SK-N-SH treated with all-trans-retinoic acid at 6 μM for 48 hours (cell line): ENCODE measurements at regions not wholly inside any gene's neighbourhood (a gene's known extent, or its start where the extent isn't known, plus 50 kb on each side); places are given as distances from the start of the nearest gene placed in this dataset.

Source experiments
- ATAC-seq: fragments of 200-7000 bp; cut with Tn5 transposase; 3 replicates; pipeline ENCODE4 v1.9.1; 2020; ENCODE audit warnings: mild to moderate bottlenecking, moderate library complexity
- ARNTL ChIP-seq: fragments of 450-650 bp; formaldehyde crosslinking; IDR thresholded peaks from 2 replicates; pipeline ENCODE4 v1.5.0; 2020; ENCODE audit warnings: low read depth, mild to moderate bottlenecking, moderate library complexity, borderline replicate concordance
- BACH2 ChIP-seq: fragments of 250-450 bp; sonication (Bioruptor Pico); IDR thresholded peaks from 2 replicates; pipeline ENCODE4 v1.9.0; 2021; ENCODE audit warnings: mild to moderate bottlenecking, borderline replicate concordance
- CSDC2 ChIP-seq: fragments of 250-450 bp; sonication (Bioruptor Pico); IDR thresholded peaks from 2 replicates; pipeline ENCODE4 v1.5.0; 2020; ENCODE audit warnings: mild to moderate bottlenecking, moderate library complexity
- ESRRG ChIP-seq: fragments of 250-450 bp; sonication (Bioruptor Pico); IDR thresholded peaks from 2 replicates; pipeline ENCODE4 v1.6.1; 2021; ENCODE audit warnings: mild to moderate bottlenecking
- GLIS3 ChIP-seq: fragments of 250-450 bp; sonication (Bioruptor Pico); IDR thresholded peaks from 2 replicates; pipeline ENCODE4 v1.5.0; 2020; ENCODE audit warnings: mild to moderate bottlenecking, moderate library complexity
- ISL1 ChIP-seq: fragments of 250-450 bp; sonication (Bioruptor Pico); IDR thresholded peaks from 2 replicates; pipeline ENCODE4 v2.1.2; 2022; ENCODE audit warnings: mild to moderate bottlenecking, moderate library complexity
- OSR1 ChIP-seq: fragments of 250-450 bp; sonication (Bioruptor Pico); IDR thresholded peaks from 2 replicates; pipeline ENCODE4 v1.8.0; 2022; ENCODE audit warnings: moderate library complexity, mild to moderate bottlenecking, inconsistent platforms
- RARB ChIP-seq: fragments of 250-450 bp; sonication (Bioruptor Pico); IDR thresholded peaks from 2 replicates; pipeline ENCODE4 v1.8.0; 2021; ENCODE audit warnings: mild to moderate bottlenecking, moderate library complexity
- SNAI2 ChIP-seq: fragments of 250-450 bp; sonication (Bioruptor Pico); IDR thresholded peaks from 2 replicates; pipeline ENCODE4 v1.5.0; 2020; ENCODE audit warnings: mild to moderate bottlenecking, moderate library complexity
- TCF4 ChIP-seq: fragments of 250-450 bp; sonication (Bioruptor Pico); IDR thresholded peaks from 2 replicates; pipeline ENCODE4 v1.8.0; 2021; ENCODE audit warnings: mild to moderate bottlenecking, moderate library complexity, borderline replicate concordance
- TOX ChIP-seq: fragments of 250-450 bp; sonication (Bioruptor Pico); IDR thresholded peaks from 2 replicates; pipeline ENCODE4 v1.8.0; 2021; ENCODE audit warnings: mild to moderate bottlenecking, moderate library complexity, borderline replicate concordance
- ZC3H10 ChIP-seq: fragments of 250-450 bp; sonication (Bioruptor Pico); IDR thresholded peaks from 2 replicates; pipeline ENCODE4 v1.5.1; 2021; ENCODE audit warnings: mild to moderate bottlenecking, moderate library complexity
- ZFP3 ChIP-seq: fragments of 250-450 bp; sonication (Bioruptor Pico); IDR thresholded peaks from 2 replicates; pipeline ENCODE4 v1.5.0; 2020; ENCODE audit warnings: mild to moderate bottlenecking, moderate library complexity
- ZFP30 ChIP-seq: fragments of 450-650 bp; formaldehyde crosslinking; IDR thresholded peaks from 2 replicates; pipeline ENCODE4 v1.5.0; 2022; ENCODE audit warnings: mild to moderate bottlenecking, moderate library complexity
- ZNF565 ChIP-seq: fragments of 450-650 bp; formaldehyde crosslinking; conservative IDR thresholded peaks from 2 replicates; pipeline ENCODE4 v1.5.0; 2020; ENCODE audit warnings: low read depth, mild to moderate bottlenecking, moderate library complexity
- ZNF70 ChIP-seq: fragments of 450-650 bp; formaldehyde crosslinking; IDR thresholded peaks from 2 replicates; pipeline ENCODE4 v1.5.0; 2020; ENCODE audit warnings: mild to moderate bottlenecking, moderate library complexity
- ZNF8 ChIP-seq: fragments of 450-650 bp; formaldehyde crosslinking; IDR thresholded peaks from 2 replicates; pipeline ENCODE4 v1.5.0; 2020; ENCODE audit warnings: mild to moderate bottlenecking, moderate library complexity
- TF ChIP-seq, protein P1 (sequence below): fragments of 250-450 bp; sonication (Bioruptor Pico); IDR thresholded peaks from 2 replicates; pipeline ENCODE4 v1.8.0; 2020; ENCODE audit warnings: mild to moderate bottlenecking, moderate library complexity, borderline replicate concordance
- TF ChIP-seq, protein P2 (sequence below): fragments of 250-450 bp; sonication (Bioruptor Pico); IDR thresholded peaks from 2 replicates; pipeline ENCODE4 v1.5.1; 2020; ENCODE audit warnings: low read depth, mild to moderate bottlenecking, moderate library complexity
- TF ChIP-seq, protein P3 (sequence below): fragments of 250-450 bp; sonication (Bioruptor Pico); IDR thresholded peaks from 2 replicates; pipeline ENCODE4 v1.8.0; 2021; ENCODE audit warnings: low read depth, mild to moderate bottlenecking, moderate library complexity, borderline replicate concordance
- TF ChIP-seq, protein P4 (sequence below): fragments of 250-450 bp; sonication (Bioruptor Pico); IDR thresholded peaks from 2 replicates; pipeline ENCODE4 v1.5.1; 2021; ENCODE audit warnings: mild to moderate bottlenecking, moderate library complexity

GRCh38 chr10:33795529-33795928, 461.1 kb upstream of the NRP1 start:
- TF ChIP-seq, protein P1, sequence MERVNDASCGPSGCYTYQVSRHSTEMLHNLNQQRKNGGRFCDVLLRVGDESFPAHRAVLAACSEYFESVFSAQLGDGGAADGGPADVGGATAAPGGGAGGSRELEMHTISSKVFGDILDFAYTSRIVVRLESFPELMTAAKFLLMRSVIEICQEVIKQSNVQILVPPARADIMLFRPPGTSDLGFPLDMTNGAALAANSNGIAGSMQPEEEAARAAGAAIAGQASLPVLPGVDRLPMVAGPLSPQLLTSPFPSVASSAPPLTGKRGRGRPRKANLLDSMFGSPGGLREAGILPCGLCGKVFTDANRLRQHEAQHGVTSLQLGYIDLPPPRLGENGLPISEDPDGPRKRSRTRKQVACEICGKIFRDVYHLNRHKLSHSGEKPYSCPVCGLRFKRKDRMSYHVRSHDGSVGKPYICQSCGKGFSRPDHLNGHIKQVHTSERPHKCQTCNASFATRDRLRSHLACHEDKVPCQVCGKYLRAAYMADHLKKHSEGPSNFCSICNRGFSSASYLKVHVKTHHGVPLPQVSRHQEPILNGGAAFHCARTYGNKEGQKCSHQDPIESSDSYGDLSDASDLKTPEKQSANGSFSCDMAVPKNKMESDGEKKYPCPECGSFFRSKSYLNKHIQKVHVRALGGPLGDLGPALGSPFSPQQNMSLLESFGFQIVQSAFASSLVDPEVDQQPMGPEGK (CRISPR knock-in tag): no peak
- no peak for TF ChIP-seq ZFP30 (CRISPR knock-in tag)
- no peak for TF ChIP-seq CSDC2 (CRISPR knock-in tag)
- TF ChIP-seq, protein P2, sequence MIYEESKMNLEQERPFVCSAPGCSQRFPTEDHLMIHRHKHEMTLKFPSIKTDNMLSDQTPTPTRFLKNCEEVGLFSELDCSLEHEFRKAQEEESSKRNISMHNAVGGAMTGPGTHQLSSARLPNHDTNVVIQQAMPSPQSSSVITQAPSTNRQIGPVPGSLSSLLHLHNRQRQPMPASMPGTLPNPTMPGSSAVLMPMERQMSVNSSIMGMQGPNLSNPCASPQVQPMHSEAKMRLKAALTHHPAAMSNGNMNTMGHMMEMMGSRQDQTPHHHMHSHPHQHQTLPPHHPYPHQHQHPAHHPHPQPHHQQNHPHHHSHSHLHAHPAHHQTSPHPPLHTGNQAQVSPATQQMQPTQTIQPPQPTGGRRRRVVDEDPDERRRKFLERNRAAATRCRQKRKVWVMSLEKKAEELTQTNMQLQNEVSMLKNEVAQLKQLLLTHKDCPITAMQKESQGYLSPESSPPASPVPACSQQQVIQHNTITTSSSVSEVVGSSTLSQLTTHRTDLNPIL (CRISPR knock-in tag): no peak
- no peak for TF ChIP-seq OSR1
- TF ChIP-seq ARNTL (CRISPR knock-in tag): no peak
- TF ChIP-seq ESRRG (CRISPR knock-in tag): no peak
- no peak for TF ChIP-seq TOX
- no peak for TF ChIP-seq SNAI2
- no peak for TF ChIP-seq ZC3H10 (CRISPR knock-in tag)
- TF ChIP-seq, protein P3, sequence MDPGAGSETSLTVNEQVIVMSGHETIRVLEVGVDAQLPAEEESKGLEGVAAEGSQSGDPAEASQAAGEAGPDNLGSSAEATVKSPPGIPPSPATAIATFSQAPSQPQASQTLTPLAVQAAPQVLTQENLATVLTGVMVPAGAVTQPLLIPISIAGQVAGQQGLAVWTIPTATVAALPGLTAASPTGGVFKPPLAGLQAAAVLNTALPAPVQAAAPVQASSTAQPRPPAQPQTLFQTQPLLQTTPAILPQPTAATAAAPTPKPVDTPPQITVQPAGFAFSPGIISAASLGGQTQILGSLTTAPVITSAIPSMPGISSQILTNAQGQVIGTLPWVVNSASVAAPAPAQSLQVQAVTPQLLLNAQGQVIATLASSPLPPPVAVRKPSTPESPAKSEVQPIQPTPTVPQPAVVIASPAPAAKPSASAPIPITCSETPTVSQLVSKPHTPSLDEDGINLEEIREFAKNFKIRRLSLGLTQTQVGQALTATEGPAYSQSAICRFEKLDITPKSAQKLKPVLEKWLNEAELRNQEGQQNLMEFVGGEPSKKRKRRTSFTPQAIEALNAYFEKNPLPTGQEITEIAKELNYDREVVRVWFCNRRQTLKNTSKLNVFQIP (CRISPR knock-in tag): no peak
- TF ChIP-seq, all 23 proteins: peak for 0
- no peak for ATAC-seq

DNA sequence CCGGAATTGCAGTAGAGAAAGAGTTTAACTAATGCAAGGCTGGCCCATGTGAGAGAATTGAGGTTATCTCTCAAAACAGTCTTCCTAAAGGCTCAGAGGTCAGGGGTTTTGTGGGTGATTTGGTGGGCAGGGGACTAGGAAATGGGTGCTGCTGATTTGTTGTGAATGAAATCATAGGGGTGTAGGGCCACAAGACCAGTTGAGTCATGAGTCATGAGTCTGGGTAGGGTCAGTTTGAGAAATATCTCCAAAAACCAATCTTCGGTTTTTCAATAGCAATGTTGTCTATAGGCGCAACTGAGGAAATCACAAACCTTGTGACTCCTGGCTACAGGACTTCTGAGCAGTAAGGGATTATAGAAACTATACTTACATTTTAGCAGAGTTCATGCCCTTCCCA, 460.0 kb upstream of the NRP1 start:
- no peak for TF ChIP-seq ZNF565 (CRISPR knock-in tag)
- TF ChIP-seq, all 23 proteins: peak for 0
- ATAC-seq: no peak

DNA sequence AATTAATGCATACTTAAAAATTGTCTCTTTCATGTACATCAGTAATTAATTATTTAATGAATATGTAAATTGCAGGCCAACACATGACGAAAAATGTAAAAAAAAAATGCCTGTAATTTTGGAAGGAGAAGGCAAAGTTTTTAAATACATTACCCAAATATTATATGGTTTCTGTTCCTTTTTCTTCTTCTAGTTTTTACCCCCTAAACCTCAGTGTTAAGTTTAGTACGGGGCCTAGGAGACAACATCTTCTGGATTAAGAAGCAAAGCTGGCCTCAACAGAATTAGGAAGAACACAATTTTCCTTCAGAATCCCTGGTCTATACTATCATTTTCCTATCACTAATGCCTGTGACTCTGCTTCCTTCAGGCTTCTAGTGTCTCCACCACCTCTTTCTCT, 459.3 kb upstream of the NRP1 start:
- no peak for ATAC-seq
- no peak for TF ChIP-seq RARB (CRISPR knock-in tag)
- no peak for TF ChIP-seq SNAI2
- TF ChIP-seq ZNF70 (CRISPR knock-in tag): no peak
- TF ChIP-seq, protein P3 (CRISPR knock-in tag): no peak
- TF ChIP-seq GLIS3 (CRISPR knock-in tag): no peak
- no peak for TF ChIP-seq BACH2 (CRISPR knock-in tag)
- TF ChIP-seq, protein P4, sequence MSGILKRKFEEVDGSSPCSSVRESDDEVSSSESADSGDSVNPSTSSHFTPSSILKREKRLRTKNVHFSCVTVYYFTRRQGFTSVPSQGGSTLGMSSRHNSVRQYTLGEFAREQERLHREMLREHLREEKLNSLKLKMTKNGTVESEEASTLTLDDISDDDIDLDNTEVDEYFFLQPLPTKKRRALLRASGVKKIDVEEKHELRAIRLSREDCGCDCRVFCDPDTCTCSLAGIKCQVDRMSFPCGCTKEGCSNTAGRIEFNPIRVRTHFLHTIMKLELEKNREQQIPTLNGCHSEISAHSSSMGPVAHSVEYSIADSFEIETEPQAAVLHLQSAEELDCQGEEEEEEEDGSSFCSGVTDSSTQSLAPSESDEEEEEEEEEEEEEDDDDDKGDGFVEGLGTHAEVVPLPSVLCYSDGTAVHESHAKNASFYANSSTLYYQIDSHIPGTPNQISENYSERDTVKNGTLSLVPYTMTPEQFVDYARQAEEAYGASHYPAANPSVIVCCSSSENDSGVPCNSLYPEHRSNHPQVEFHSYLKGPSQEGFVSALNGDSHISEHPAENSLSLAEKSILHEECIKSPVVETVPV (CRISPR knock-in tag): no peak
- no peak for TF ChIP-seq ZC3H10 (CRISPR knock-in tag)
- TF ChIP-seq, protein P2 (CRISPR knock-in tag): no peak
- TF ChIP-seq, protein P1 (CRISPR knock-in tag): no peak
- TF ChIP-seq OSR1: no peak
- TF ChIP-seq ZFP3 (CRISPR knock-in tag): no peak
- no peak for TF ChIP-seq TCF4 (CRISPR knock-in tag)
- TF ChIP-seq ZNF565 (CRISPR knock-in tag): no peak
- TF ChIP-seq CSDC2 (CRISPR knock-in tag): no peak
- no peak for TF ChIP-seq ZNF8 (CRISPR knock-in tag)
- TF ChIP-seq ISL1 (CRISPR knock-in tag): no peak
- no peak for TF ChIP-seq ZFP30 (CRISPR knock-in tag)
